K562 (cell line): ENCODE measurements at regions not wholly inside any gene's neighbourhood (a gene's known extent, or its start where the extent isn't known, plus 50 kb on each side); places are given as distances from the start of the nearest gene placed in this dataset.

Source experiments
- ATAC-seq: fragments of 200-7000 bp; cut with Tn5 transposase; 3 replicates; pipeline ENCODE4 v1.9.1; 2020; ENCODE audit warnings: moderate library complexity
- BruUV-seq: library from RNA; stranded (reverse); fragments of 400-500 nt; replicated peaks from 2 replicates; lab custom pipeline; 2021; lab: Mats Ljungman, UMichigan
- CTCF ChIA-PET: fragments of 300-600 bp; formaldehyde crosslinking; extraction: SDS; loops from one replicate; lab custom pipeline; 2021; ENCODE audit warnings: low intra/inter-chr PET ratio; lab: Yijun Ruan, JAX
- POLR2A ChIA-PET: fragments of 300-600, 350-650 bp; sonication (Branson Sonifier 250); formaldehyde crosslinking; extraction: SDS; loops from one replicate; lab custom pipeline; 2021; ENCODE audit warnings: antibody characterized with exemption, inconsistent platforms; lab: Yijun Ruan, JAX
- DNase-seq, 4 experiments: peaks; one replicate each; pipeline versions ENCODE4 v3.0.0 to v3.0.0-alpha.2; 2011 to 2018; ENCODE audit warnings: low spot score in 3 of 4, mixed read lengths in 3 of 4; ENCODE audit errors: extremely low read depth in 1 of 4
- FAIRE-seq: peaks from 2 replicates; lab custom pipeline; 2011; peaks lifted over from hg19 to GRCh38; lab: Jason Lieb, UNC
- H2AFZ ChIP-seq: 2 replicates; pipeline ENCODE4 v1.6.0; 2011; ENCODE audit warnings: low read depth, low read length, control low read depth, inconsistent platforms
- H3K27ac ChIP-seq: fragments of 200-600 bp; 3 replicates; pipeline ENCODE4 v1.8.0; 2011; ENCODE audit warnings: low read depth, mild to moderate bottlenecking, control low read depth, inconsistent platforms, low read length, moderate library complexity, mixed read lengths; ENCODE audit errors: extremely low read depth
- H3K27me3 ChIP-seq, 2 experiments: fragments of 300-600 bp in 1 of 2; 2 replicates in 1 of 2; 3 replicates in 1 of 2; pipeline versions ENCODE4 v1.6.0 to v1.8.0; 2011; ENCODE audit warnings: inconsistent platforms in 2 of 2, low read length in 2 of 2, mild to moderate bottlenecking in 1 of 2, mixed read lengths in 1 of 2, moderate library complexity in 1 of 2; ENCODE audit not compliant: control insufficient read depth in 2 of 2, insufficient read depth in 2 of 2
- H3K36me3 ChIP-seq: fragments of 300-600 bp; 3 replicates; pipeline ENCODE4 v1.8.0; 2011; ENCODE audit warnings: mild to moderate bottlenecking, low read length, inconsistent platforms; ENCODE audit not compliant: control insufficient read depth, insufficient read depth
- H3K4me1 ChIP-seq, 2 experiments: fragments of 200-600 bp in 1 of 2; replicated peaks in 1 of 2; 2 replicates in 1 of 2; 3 replicates in 1 of 2; pipeline versions ENCODE4 v1.5.1 to v1.8.0; 2011; ENCODE audit warnings: inconsistent platforms in 2 of 2, low read length in 2 of 2, mild to moderate bottlenecking in 1 of 2, mixed read lengths in 1 of 2, moderate library complexity in 1 of 2; ENCODE audit not compliant: control insufficient read depth in 2 of 2, insufficient read depth in 2 of 2
- H3K4me2 ChIP-seq: 2 replicates; pipeline ENCODE4 v1.6.1; 2011; ENCODE audit warnings: low read length, control low read depth, inconsistent platforms, mixed read lengths; ENCODE audit not compliant: insufficient read depth
- H3K4me3 ChIP-seq: fragments of 200-600 bp; sonication (generic), shearing (Covaris generic); 2 replicates; pipeline ENCODE4 v1.5.1; 2016; ENCODE audit warnings: control low read depth, inconsistent platforms
- H3K79me2 ChIP-seq: fragments of 200-600 bp; 3 replicates; pipeline ENCODE4 v1.8.0; 2011; ENCODE audit warnings: low read length, inconsistent platforms; ENCODE audit not compliant: control insufficient read depth, insufficient read depth
- H3K9ac ChIP-seq, 2 experiments: 2 replicates each; pipeline versions ENCODE4 v1.6.0 to v1.6.1; 2011; ENCODE audit warnings: low read depth in 2 of 2, low read length in 2 of 2, control low read depth in 1 of 2, inconsistent platforms in 1 of 2, mild to moderate bottlenecking in 1 of 2, mixed read lengths in 1 of 2; ENCODE audit not compliant: insufficient read depth in 1 of 2
- H3K9me1 ChIP-seq: one replicate; pipeline ENCODE4 v1.6.0; 2011; ENCODE audit warnings: inconsistent platforms, mild to moderate bottlenecking, low read length, moderate library complexity; ENCODE audit not compliant: control insufficient read depth, insufficient read depth
- H3K9me3 ChIP-seq: replicated peaks from 2 replicates; pipeline ENCODE4 v1.5.1; 2011; ENCODE audit warnings: low read depth, low read length, inconsistent platforms; ENCODE audit not compliant: control insufficient read depth, insufficient read depth
- H4K20me1 ChIP-seq: replicated peaks from 2 replicates; pipeline ENCODE4 v1.6.1; 2011; ENCODE audit warnings: low read length, inconsistent platforms, mixed read lengths; ENCODE audit not compliant: control insufficient read depth, insufficient read depth
- ARHGAP35 ChIP-seq: fragments of 450-650 bp; IDR thresholded peaks from 2 replicates; pipeline ENCODE4 v1.6.1; 2018; ENCODE audit not compliant: partially characterized antibody
- ESRRA ChIP-seq: fragments of 450-650 bp; IDR thresholded peaks from 2 replicates; pipeline ENCODE4 v1.6.1; 2014; ENCODE audit warnings: low read depth, mild to moderate bottlenecking, moderate library complexity, borderline replicate concordance
- GTF2B ChIP-seq: IDR thresholded peaks from 2 replicates; pipeline ENCODE4 v1.6.1; 2011; ENCODE audit not compliant: insufficient read length; ENCODE audit errors: extremely low read depth
- HDAC1 ChIP-seq, 2 experiments: fragments of 450-650 bp; IDR thresholded peaks; 2 replicates each; pipeline ENCODE4 v1.6.1; 2016 to 2017; ENCODE audit warnings: inconsistent platforms in 1 of 2, mild to moderate bottlenecking in 1 of 2, moderate library complexity in 1 of 2
- MEF2D ChIP-seq: conservative IDR thresholded peaks from 2 replicates; pipeline ENCODE4 v1.6.1; 2016; ENCODE audit warnings: low read depth, missing genetic modification characterization, missing compliant biosample characterization
- REST ChIP-seq, 2 experiments: fragments of 450-650 bp; formaldehyde crosslinking in 1 of 2; IDR thresholded peaks; 2 replicates each; pipeline versions ENCODE4 v1.4.0 to v1.6.1; 2014 to 2020; ENCODE audit warnings: mild to moderate bottlenecking in 2 of 2, borderline replicate concordance in 1 of 2, low read depth in 1 of 2
- ZBTB26 ChIP-seq: fragments of 450-650 bp; formaldehyde crosslinking; IDR thresholded peaks from 2 replicates; pipeline ENCODE4 v1.4.0; 2022; ENCODE audit warnings: missing genetic modification characterization
- ZNF3 ChIP-seq: fragments of 250-450 bp; sonication (Bioruptor Pico); IDR thresholded peaks from 2 replicates; pipeline ENCODE4 v1.5.0; 2021; ENCODE audit warnings: mild to moderate bottlenecking, moderate library complexity
- ZNF445 ChIP-seq: fragments of 250-450 bp; sonication (Bioruptor Pico); IDR thresholded peaks from 2 replicates; pipeline ENCODE4 v1.4.0; 2020; ENCODE audit warnings: low read depth, mild to moderate bottlenecking, moderate library complexity
- WGBS: fragments of 100-300 bp; shearing (Covaris generic); methylation state at CpG from one replicate; pipeline ENCODE4 v1.1.6; 2016; ENCODE audit warnings: low coverage, mixed read lengths; ENCODE audit not compliant: insufficient coverage; ENCODE audit errors: missing lambda C conversion rate; 5-methylcytosine and 5-hydroxymethylcytosine counted together
- in situ Hi-C: fragments of 300-500 bp; cut with MboI; formaldehyde crosslinking; loops from 4 replicates; pipeline ENCODE4 v1.15.0; 2018; ENCODE audit warnings: inconsistent platforms, mixed read lengths
- intact Hi-C: fragments of 100-400 bp; cut with micrococcal nuclease; formaldehyde crosslinking; loops from 2 replicates; pipeline ENCODE4 v1.14.2; 2022

- CTCF ChIA-PET: no interaction called here
- no TSS peak for BruUV-seq
These were observed 86.9 kb downstream of the SNX5 start for GRCh38 chr20:17881741-17882064.

More at GRCh38 chr20:17881741-17882064, 86.9 kb downstream of the SNX5 start:
- Histone ChIP-seq H3K9me3 (no peaks in the 10 kb centered on the region), H3K9me1 (no peaks in the 10 kb centered on the region), H3K4me1 (peaks cover 0 to 8% of the 10 kb centered on the region in 2 experiments; a peak in 2 of 5 replicates), H3K4me2 (no peak overlapping the region), H4K20me1 (no peaks in the 10 kb centered on the region), H3K9ac (no peak overlapping the region), H3K4me3 (no peak overlapping the region), H3K79me2 (no peaks in the 10 kb centered on the region), H3K27me3 (peaks cover 2 to 13% of the 10 kb centered on the region in 2 experiments; a peak in 3 of 5 replicates), H2AFZ (no peak overlapping the region), H3K36me3 (no peaks in the 10 kb centered on the region), H3K27ac (no peak overlapping the region)
- no peak for TF ChIP-seq ZBTB26
- TF ChIP-seq ARHGAP35: no peak
- no peak for TF ChIP-seq REST (IDR thresholded peaks at IDR 0.05; ENCODE audit: borderline replicate concordance)
- TF ChIP-seq REST (CRISPR knock-in tag; IDR thresholded peaks at IDR 0.05; ENCODE audit: low read depth): no peak
- no peak for TF ChIP-seq ESRRA
- no peak for TF ChIP-seq ZNF445 (CRISPR knock-in tag)
- no peak for TF ChIP-seq HDAC1 (IDR thresholded peaks at IDR 0.05)
- TF ChIP-seq GTF2B: no peak
- no peak for TF ChIP-seq ZNF3
- no peak for TF ChIP-seq MEF2D
- no CpG with 5 or more reads among the region's 1 CpG for WGBS
- no peak for FAIRE-seq
- no peak for ATAC-seq
- in situ Hi-C loops (no loop called here), intact Hi-C loops (no loop called here)
- no peak for DNase-seq
- POLR2A ChIA-PET: interaction anchor here (0.6 to 0.8 kb wide), 2 partner anchors 13 to 83 kb away, joined by 3 to 4 read pairs; no protein-coding TSS in a partner anchor
